ENCODE measurements at regions not wholly inside any gene's neighbourhood (a gene's known extent, or its start where the extent isn't known, plus 50 kb on each side); places are given as distances from the start of the nearest gene placed in this dataset.

- Histone ChIP-seq H3K4me1 (no peaks in the 10 kb centered on the region), H3K27ac (no peak overlapping the region), H3K9me3 (replicated peaks) (no peaks in the 10 kb centered on the region), H3K27me3 (no peaks in the 10 kb centered on the region), H3K4me3 (no peak overlapping the region), H3K36me3 (no peaks in the 10 kb centered on the region)
- DNase-seq, result no peak
Observed at GRCh38 chr9:103881419-103881818, 212.7 kb upstream of the SMC2 start.

GRCh38 chr9:103889989-103890388 lies 204.1 kb upstream of the SMC2 start:
- Histone ChIP-seq H3K4me3 (no peak overlapping the region), H3K27me3 (no peaks in the 10 kb centered on the region), H3K36me3 (no peaks in the 10 kb centered on the region), H3K27ac (peak overlapping the region; percentile 85), H3K9me3 (replicated peaks) (no peaks in the 10 kb centered on the region), H3K4me1 (peaks cover 36% of the 10 kb centered on the region)
- peak; percentile 21 to 88 for DNase-seq

- peaks cover 32% of the 10 kb centered on the region for H3K4me1 ChIP-seq
- peak overlapping the region; percentile 38 for H3K27ac ChIP-seq
- H3K27me3 ChIP-seq, result no peaks in the 10 kb centered on the region
- no peaks in the 10 kb centered on the region for H3K9me3 ChIP-seq (replicated peaks)
- H3K36me3 ChIP-seq, result no peaks in the 10 kb centered on the region
- no peak overlapping the region for H3K4me3 ChIP-seq
- peak; percentile 25 to 69 for DNase-seq
Observed at GRCh38 chr9:103894184-103894583, 199.9 kb upstream of the SMC2 start.

GRCh38 chr9:103898550-103898949 lies 195.6 kb upstream of the SMC2 start:
- Histone ChIP-seq H3K27ac (no peak overlapping the region), H3K27me3 (no peaks in the 10 kb centered on the region), H3K36me3 (no peaks in the 10 kb centered on the region), H3K4me1 (peaks cover 36% of the 10 kb centered on the region), H3K4me3 (no peak overlapping the region), H3K9me3 (replicated peaks) (no peaks in the 10 kb centered on the region)
- no peak for DNase-seq

- Histone ChIP-seq H3K4me1 (peaks cover 31% of the 10 kb centered on the region), H3K36me3 (no peaks in the 10 kb centered on the region), H3K9me3 (replicated peaks) (no peaks in the 10 kb centered on the region), H3K27me3 (no peaks in the 10 kb centered on the region), H3K27ac (peak overlapping the region; percentile 34), H3K4me3 (no peak overlapping the region)
- peak in 1 of 2 experiments; percentile 49 for DNase-seq
Observed at GRCh38 chr9:103899866-103900265, 194.2 kb upstream of the SMC2 start.

- peak; percentile 12 to 62 for DNase-seq
- Histone ChIP-seq H3K9me3 (replicated peaks) (no peaks in the 10 kb centered on the region), H3K27ac (peak overlapping the region; percentile 34), H3K4me1 (peaks cover 31% of the 10 kb centered on the region), H3K36me3 (no peaks in the 10 kb centered on the region), H3K27me3 (no peaks in the 10 kb centered on the region), H3K4me3 (no peak overlapping the region)
Observed at GRCh38 chr9:103900466-103900865, 193.6 kb upstream of the SMC2 start.

- H3K4me1 ChIP-seq, result peaks cover 31% of the 10 kb centered on the region
Observed at GRCh38 chr9:103902263-103902662, 191.8 kb upstream of the SMC2 start.

GRCh38 chr9:103904242-103904641 lies 189.9 kb upstream of the SMC2 start:
- no peak overlapping the region for H3K4me3 ChIP-seq
- H3K9me3 ChIP-seq (replicated peaks), result no peaks in the 10 kb centered on the region; the same call in 1 of the 2 replicates
- H3K4me1 ChIP-seq, result peaks cover 31% of the 10 kb centered on the region
- no peak overlapping the region for H3K27ac ChIP-seq
- peak; percentile 13 to 60 for DNase-seq
- H3K36me3 ChIP-seq, result no peaks in the 10 kb centered on the region
- no peaks in the 10 kb centered on the region for H3K27me3 ChIP-seq

More at GRCh38 chr9:103902263-103902662, 191.8 kb upstream of the SMC2 start:
- no peak overlapping the region for H3K4me3 ChIP-seq
- H3K9me3 ChIP-seq (replicated peaks), result no peaks in the 10 kb centered on the region; the same call in 1 of the 2 replicates
- no peaks in the 10 kb centered on the region for H3K36me3 ChIP-seq
- no peaks in the 10 kb centered on the region for H3K27me3 ChIP-seq
- DNase-seq, result no peak
- no peak overlapping the region for H3K27ac ChIP-seq

GRCh38 chr9:103913899-103914298 lies 180.2 kb upstream of the SMC2 start:
- Histone ChIP-seq H3K27me3 (no peaks in the 10 kb centered on the region), H3K4me3 (no peak overlapping the region), H3K27ac (no peak overlapping the region), H3K36me3 (no peaks in the 10 kb centered on the region), H3K9me3 (replicated peaks) (no peaks in the 10 kb centered on the region), H3K4me1 (no peaks in the 10 kb centered on the region; the same call in 1 of the 2 replicates)
- no peak for DNase-seq

- no peaks in the 10 kb centered on the region for H3K27me3 ChIP-seq
- no peaks in the 10 kb centered on the region for H3K4me1 ChIP-seq
- H3K27ac ChIP-seq, result no peak overlapping the region
- H3K9me3 ChIP-seq (replicated peaks), result 0 out of 2 replicates have a peak, but pooled peaks cover 6% of the 10 kb centered on the region
- H3K36me3 ChIP-seq, result no peaks in the 10 kb centered on the region
- DNase-seq, result no peak
- no peak overlapping the region for H3K4me3 ChIP-seq
Observed at GRCh38 chr9:103919605-103920209, 174.4 kb upstream of the SMC2 start.

- no peaks in the 10 kb centered on the region for H3K27me3 ChIP-seq
Observed at GRCh38 chr9:103928442-103928841, 165.7 kb upstream of the SMC2 start.

GRCh38 chr9:103941104-103941503 lies 153.0 kb upstream of the SMC2 start:
- H3K4me1 ChIP-seq, result no peaks in the 10 kb centered on the region
- H3K27ac ChIP-seq, result no peak overlapping the region
- H3K27me3 ChIP-seq, result no peaks in the 10 kb centered on the region
- H3K9me3 ChIP-seq (replicated peaks), result no peaks in the 10 kb centered on the region
- no peak overlapping the region for H3K4me3 ChIP-seq
- H3K36me3 ChIP-seq, result no peaks in the 10 kb centered on the region
- no peak for DNase-seq

More at GRCh38 chr9:103928442-103928841, 165.7 kb upstream of the SMC2 start:
- no peak for DNase-seq
- Histone ChIP-seq H3K9me3 (replicated peaks) (0 out of 2 replicates have a peak, but pooled peaks cover 2% of the 10 kb centered on the region), H3K4me3 (no peak overlapping the region), H3K36me3 (no peaks in the 10 kb centered on the region), H3K27ac (no peak overlapping the region), H3K4me1 (no peaks in the 10 kb centered on the region; the same call in 1 of the 2 replicates)

GRCh38 chr9:103942200-103942599 lies 151.9 kb upstream of the SMC2 start:
- Histone ChIP-seq H3K27ac (no peak overlapping the region), H3K4me1 (no peaks in the 10 kb centered on the region), H3K9me3 (replicated peaks) (no peaks in the 10 kb centered on the region), H3K4me3 (no peak overlapping the region), H3K36me3 (no peaks in the 10 kb centered on the region), H3K27me3 (no peaks in the 10 kb centered on the region)
- DNase-seq, result no peak

- no peak overlapping the region for H3K4me3 ChIP-seq
- H3K9me3 ChIP-seq (replicated peaks), result no peaks in the 10 kb centered on the region
- DNase-seq, result no peak
- no peaks in the 10 kb centered on the region for H3K36me3 ChIP-seq
- no peaks in the 10 kb centered on the region for H3K4me1 ChIP-seq
- no peaks in the 10 kb centered on the region for H3K27me3 ChIP-seq
- H3K27ac ChIP-seq, result no peak overlapping the region
Observed at GRCh38 chr9:103942651-103943050, 151.5 kb upstream of the SMC2 start.

- no peak overlapping the region for H3K27ac ChIP-seq
- H3K4me1 ChIP-seq, result no peaks in the 10 kb centered on the region
- H3K9me3 ChIP-seq (replicated peaks), result no peaks in the 10 kb centered on the region; the same call in 1 of the 2 replicates
- DNase-seq, result no peak
- H3K36me3 ChIP-seq, result no peaks in the 10 kb centered on the region
- H3K4me3 ChIP-seq, result no peak overlapping the region
- H3K27me3 ChIP-seq, result no peaks in the 10 kb centered on the region
Observed at GRCh38 chr9:103949096-103949495, 145.0 kb upstream of the SMC2 start.

GRCh38 chr9:103977163-103977562 lies 116.9 kb upstream of the SMC2 start:
- Histone ChIP-seq H3K4me1 (no peaks in the 10 kb centered on the region), H3K27ac (no peak overlapping the region), H3K9me3 (replicated peaks) (no peaks in the 10 kb centered on the region), H3K4me3 (no peak overlapping the region), H3K27me3 (no peaks in the 10 kb centered on the region), H3K36me3 (no peaks in the 10 kb centered on the region)
- no peak for DNase-seq

All from SJCRH30 (cell line).